ENCODE measurements at regions not wholly inside any gene's neighbourhood (a gene's known extent, or its start where the extent isn't known, plus 50 kb on each side); places are given as distances from the start of the nearest gene placed in this dataset.

- TF ChIP-seq CTCF (IDR thresholded peaks at IDR 0.05 in 4 of 5, conservative IDR thresholded peaks at IDR 0.05 in 1 of 5) = no peak
- TF ChIP-seq POLR2A (IDR thresholded peaks at IDR 0.05) = no peak
Measured at GRCh38 chr2:23002234-23002633, 382.7 kb upstream of the KLHL29 start.

Data from gastrocnemius medialis (tissue), 4 donors.